ENCODE measurements at regions not wholly inside any gene's neighbourhood (a gene's known extent, or its start where the extent isn't known, plus 50 kb on each side); places are given as distances from the start of the nearest gene placed in this dataset.

- Histone ChIP-seq H3K4me3 (no peak overlapping the region), H3K4me2 (ENCODE audit: control insufficient read depth, insufficient read depth) (no peak overlapping the region), H3K27ac (ENCODE audit: control insufficient read depth, insufficient read depth) (no peak overlapping the region), H3K36me3 (ENCODE audit: control insufficient read depth in 2 of 2, insufficient read depth in 2 of 2, low read length in 1 of 2) (no peaks in the 10 kb centered on the region), H3K4me1 (ENCODE audit: control insufficient read depth, insufficient read depth, low read length) (no peaks in the 10 kb centered on the region), H3K9me3 (replicated peaks; ENCODE audit: control insufficient read depth, insufficient read depth, low read length) (no peaks in the 10 kb centered on the region), H2AFZ (ENCODE audit: control insufficient read depth, low read depth, low read length) (no peak overlapping the region), H3K79me2 (ENCODE audit: control insufficient read depth, insufficient read depth, low read length) (no peaks in the 10 kb centered on the region), H3K27me3 (replicated peaks in 1 of 2; ENCODE audit: control insufficient read depth in 2 of 2, insufficient read depth in 2 of 2, low read length in 1 of 2) (no peaks in the 10 kb centered on the region), H3K9ac (ENCODE audit: control insufficient read depth, insufficient read depth, low read length) (no peak overlapping the region), H4K20me1 (ENCODE audit: control insufficient read depth, insufficient read depth) (no peaks in the 10 kb centered on the region)
- no TSS peak for BruUV-seq (replicated peaks)
- DNase-seq (ENCODE audit: low read depth, low spot score) = no peak
- in situ Hi-C loops (cut with MboI) (no loop called here), intact Hi-C loops (cut with micrococcal nuclease; ENCODE audit: unreplicated experiment) (no loop called here)
- ChIA-PET SMC1A (ENCODE audit: uncharacterized antibody, unreplicated experiment) (no interaction called here), RAD21 (ENCODE audit: unreplicated experiment) (no interaction called here), POLR2A (no interaction called here), CTCF (no interaction called here)
- TF ChIP-seq E4F1 (IDR thresholded peaks at IDR 0.05; ENCODE audit: borderline replicate concordance, partially characterized antibody) (no peak), CBX5 (IDR thresholded peaks at IDR 0.05; ENCODE audit: low read depth) (no peak), MEF2A (IDR thresholded peaks at IDR 0.05; ENCODE audit: insufficient read depth, low read depth, low read length) (no peak), SMARCA5 (IDR thresholded peaks at IDR 0.05) (no peak), NFXL1 (IDR thresholded peaks at IDR 0.05; ENCODE audit: borderline replicate concordance) (no peak), IRF3 (IDR thresholded peaks at IDR 0.05) (no peak), IRF4 (IDR thresholded peaks at IDR 0.05; ENCODE audit: low read depth, low read length) (no peak), POU2F2 (IDR thresholded peaks at IDR 0.05; ENCODE audit: borderline replicate concordance, low read depth, low read length) (no peak), KLF5 (IDR thresholded peaks at IDR 0.05; ENCODE audit: partially characterized antibody) (no peak), NR2C1 (IDR thresholded peaks at IDR 0.05) (no peak), EZH2 (IDR thresholded peaks at IDR 0.05; ENCODE audit: borderline replicate concordance, control insufficient read depth, low read depth, low read length) (no peak), ATF3 (IDR thresholded peaks at IDR 0.05; ENCODE audit: borderline replicate concordance, extremely low read depth, low read depth, low read length) (no peak), FOXM1 (IDR thresholded peaks at IDR 0.05; ENCODE audit: low read depth, low read length) (no peak)
- ATAC-seq = no peak
- 47% methylated on average over 4 of the region's 4 CpGs for WGBS (ENCODE audit: insufficient coverage, insufficient replicate concordance, low lambda C conversion rate, missing lambda C conversion rate)
- FAIRE-seq = no peak
Observed at GRCh38 chr18:61651880-61652268, 240.9 kb downstream of the RNF152 start.
